Astrocyte of the cerebellum (primary cell): ENCODE measurements at regions not wholly inside any gene's neighbourhood (a gene's known extent, or its start where the extent isn't known, plus 50 kb on each side); places are given as distances from the start of the nearest gene placed in this dataset.

ENCODE experiments used
- DNase-seq: peaks from one replicate; pipeline ENCODE4 v3.0.0-alpha.2; 2011; ENCODE audit warnings: low read depth
- H3K4me3 ChIP-seq: 2 replicates; pipeline ENCODE4 v1.5.1; 2011; ENCODE audit warnings: mild to moderate bottlenecking, low read depth, low read length, moderate library complexity
- CTCF ChIP-seq: IDR thresholded peaks from 2 replicates; pipeline ENCODE4 v1.5.1; 2012; ENCODE audit warnings: low read length, low read depth, moderate library complexity, mild to moderate bottlenecking; ENCODE audit errors: missing control alignments
- in situ Hi-C: cut with HindIII; loops from 2 replicates; pipeline ENCODE4 v1.10.0; 2017; ENCODE audit warnings: low sequenced_read_pairs

- DNase-seq, result no peak
- no peak overlapping the region for H3K4me3 ChIP-seq
- in situ Hi-C loops, result no loop called here
- no peak for TF ChIP-seq CTCF
These were observed 133.0 kb upstream of the LHX5 start for GRCh38 chr12:113604666-113605065.

GRCh38 chr12:113601656-113602263 is 130.1 kb upstream of the LHX5 start:
- no peak for TF ChIP-seq CTCF
- DNase-seq, result no peak
- in situ Hi-C loops, result no loop called here
- H3K4me3 ChIP-seq, result no peak overlapping the region

- TF ChIP-seq CTCF, result no peak
- in situ Hi-C loops, result no loop called here
- DNase-seq, result no peak
- H3K4me3 ChIP-seq, result no peak overlapping the region
These were observed 127.2 kb upstream of the LHX5 start for GRCh38 chr12:113598815-113599406.

GRCh38 chr12:113594967-113595366 is 123.3 kb upstream of the LHX5 start:
- in situ Hi-C loops, result no loop called here
- H3K4me3 ChIP-seq, result no peak overlapping the region
- DNase-seq, result no peak
- no peak for TF ChIP-seq CTCF

- in situ Hi-C loops, result no loop called here
- no peak for DNase-seq
- no peak overlapping the region for H3K4me3 ChIP-seq
- TF ChIP-seq CTCF, result no peak
These were observed 119.9 kb upstream of the LHX5 start for GRCh38 chr12:113591480-113591974.

GRCh38 chr12:113589437-113589836 is 117.8 kb upstream of the LHX5 start:
- no peak overlapping the region for H3K4me3 ChIP-seq
- no peak for DNase-seq
- TF ChIP-seq CTCF, result no peak
- in situ Hi-C loops, result no loop called here
